Uterus (tissue), 3 donors: ENCODE measurements at regions not wholly inside any gene's neighbourhood (a gene's known extent, or its start where the extent isn't known, plus 50 kb on each side); places are given as distances from the start of the nearest gene placed in this dataset.

Experiments
- DNase-seq, 2 donors: peaks; one replicate each; pipeline ENCODE4 v3.0.0-alpha.2; 2019 to 2020
- H3K27ac ChIP-seq, 2 donors: fragments of 200-600 bp; sonication (generic); 1 replicate in 1 of 2; 2 replicates in 1 of 2; pipeline ENCODE4 v1.5.1; 2016 to 2018
- H3K27me3 ChIP-seq, 2 donors: fragments of 200-600 bp; sonication (generic); one replicate each; pipeline ENCODE4 v1.5.1; 2018 to 2019; ENCODE audit warnings: control low read depth in 1 of 2
- H3K36me3 ChIP-seq, 2 donors: fragments of 200-600 bp; sonication (generic); one replicate each; pipeline ENCODE4 v1.5.1; 2019; ENCODE audit warnings: control low read depth in 1 of 2
- H3K4me1 ChIP-seq, 2 donors: fragments of 200-600 bp; sonication (generic); one replicate each; pipeline ENCODE4 v1.5.1; 2018 to 2019; ENCODE audit warnings: control low read depth in 1 of 2
- H3K4me3 ChIP-seq, 2 donors: fragments of 200-600 bp; sonication (generic); 1 replicate in 1 of 2; 2 replicates in 1 of 2; pipeline ENCODE4 v1.5.1; 2018 to 2019; ENCODE audit warnings: mild to moderate bottlenecking in 1 of 2
- H3K9me3 ChIP-seq, 2 donors: fragments of 200-600 bp; sonication (generic); one replicate each; pipeline ENCODE4 v1.5.1; 2019; ENCODE audit warnings: control low read depth in 1 of 2
- CTCF ChIP-seq, 4 experiments: fragments of 200-600 bp in 2 of 4; fragments of 450-650 bp in 2 of 4; sonication (generic) in 2 of 4; IDR thresholded peaks; one replicate each; pipeline ENCODE4 v1.5.1; 2016 to 2019; ENCODE audit warnings: antibody characterized with exemption in 4 of 4, mild to moderate bottlenecking in 2 of 4, moderate library complexity in 1 of 4
- POLR2A ChIP-seq, 2 donors: fragments of 450-650 bp; IDR thresholded peaks; one replicate each; pipeline ENCODE4 v1.6.1; 2016; ENCODE audit warnings: antibody characterized with exemption in 2 of 2, mild to moderate bottlenecking in 1 of 2, moderate library complexity in 1 of 2
- intact Hi-C: fragments of 100-400 bp; cut with DNase I; formaldehyde crosslinking; loops from one replicate; pipeline ENCODE4 v1.15.1; 2023; ENCODE audit warnings: low total_unique reads
- donor health status: DM: yes; HTN: yes; CAD: no.

GRCh38 chr14:97634751-97635150 is 837.6 kb downstream of the VRK1 start:
- Histone ChIP-seq H3K27me3 (no peaks in the 10 kb centered on the region), H3K4me1 (no peaks in the 10 kb centered on the region), H3K4me3 (no peak overlapping the region), H3K9me3 (no peaks in the 10 kb centered on the region), H3K27ac (no peak overlapping the region), H3K36me3 (no peaks in the 10 kb centered on the region)
- TF ChIP-seq CTCF (IDR thresholded peaks at IDR 0.05) = no peak
- no peak for TF ChIP-seq POLR2A (IDR thresholded peaks at IDR 0.05)
- DNase-seq = no peak
- intact Hi-C loops = no loop called here

- Histone ChIP-seq H3K9me3 (no peaks in the 10 kb centered on the region), H3K4me3 (no peak overlapping the region), H3K27ac (no peak overlapping the region), H3K36me3 (no peaks in the 10 kb centered on the region), H3K4me1 (no peaks in the 10 kb centered on the region), H3K27me3 (no peaks in the 10 kb centered on the region)
- DNase-seq = no peak
- no peak for TF ChIP-seq CTCF (IDR thresholded peaks at IDR 0.05)
- no peak for TF ChIP-seq POLR2A (IDR thresholded peaks at IDR 0.05)
- intact Hi-C loops = no loop called here
These were observed 841.7 kb downstream of the VRK1 start for GRCh38 chr14:97638864-97639263.

GRCh38 chr14:97640031-97640430 is 842.8 kb downstream of the VRK1 start:
- no peaks in the 10 kb centered on the region for H3K4me1 ChIP-seq
- TF ChIP-seq CTCF (IDR thresholded peaks at IDR 0.05) (no peak), POLR2A (IDR thresholded peaks at IDR 0.05) (no peak)
- intact Hi-C loops = no loop called here

GRCh38 chr14:97641827-97642226 is 844.6 kb downstream of the VRK1 start:
- H3K27ac ChIP-seq = no peak overlapping the region
- H3K4me3 ChIP-seq = no peak overlapping the region
- DNase-seq = no peak
- intact Hi-C loops = no loop called here
- H3K9me3 ChIP-seq = no peaks in the 10 kb centered on the region
- H3K27me3 ChIP-seq = no peaks in the 10 kb centered on the region
- no peaks in the 10 kb centered on the region for H3K36me3 ChIP-seq
- no peaks in the 10 kb centered on the region for H3K4me1 ChIP-seq
- TF ChIP-seq POLR2A (IDR thresholded peaks at IDR 0.05) (no peak), CTCF (IDR thresholded peaks at IDR 0.05) (no peak)

More at GRCh38 chr14:97640031-97640430, 842.8 kb downstream of the VRK1 start:
- H3K27me3 ChIP-seq = no peaks in the 10 kb centered on the region
- no peak for DNase-seq
- H3K9me3 ChIP-seq = no peaks in the 10 kb centered on the region
- no peak overlapping the region for H3K4me3 ChIP-seq
- no peaks in the 10 kb centered on the region for H3K36me3 ChIP-seq
- no peak overlapping the region for H3K27ac ChIP-seq

GRCh38 chr14:97642631-97643030 is 845.4 kb downstream of the VRK1 start:
- no peaks in the 10 kb centered on the region for H3K4me1 ChIP-seq
- no peak overlapping the region for H3K4me3 ChIP-seq
- H3K27ac ChIP-seq = no peak overlapping the region
- no peaks in the 10 kb centered on the region for H3K36me3 ChIP-seq
- H3K9me3 ChIP-seq = no peaks in the 10 kb centered on the region
- H3K27me3 ChIP-seq = no peaks in the 10 kb centered on the region
- no peak for DNase-seq
- TF ChIP-seq CTCF (IDR thresholded peaks at IDR 0.05) (no peak), POLR2A (IDR thresholded peaks at IDR 0.05) (no peak)
- intact Hi-C loops = no loop called here
